Bone marrow (tissue), 2 donors: ENCODE measurements at regions not wholly inside any gene's neighbourhood (a gene's known extent, or its start where the extent isn't known, plus 50 kb on each side); places are given as distances from the start of the nearest gene placed in this dataset.

Experiments used
- DNase-seq, 2 donors: peaks; one replicate each; lab custom pipeline; 2025; lab: John Stamatoyannopoulos, UW

GRCh38 chr4:189029976-189030504 is 890.8 kb downstream of the TRIML1 start:
- no peak for DNase-seq

DNA sequence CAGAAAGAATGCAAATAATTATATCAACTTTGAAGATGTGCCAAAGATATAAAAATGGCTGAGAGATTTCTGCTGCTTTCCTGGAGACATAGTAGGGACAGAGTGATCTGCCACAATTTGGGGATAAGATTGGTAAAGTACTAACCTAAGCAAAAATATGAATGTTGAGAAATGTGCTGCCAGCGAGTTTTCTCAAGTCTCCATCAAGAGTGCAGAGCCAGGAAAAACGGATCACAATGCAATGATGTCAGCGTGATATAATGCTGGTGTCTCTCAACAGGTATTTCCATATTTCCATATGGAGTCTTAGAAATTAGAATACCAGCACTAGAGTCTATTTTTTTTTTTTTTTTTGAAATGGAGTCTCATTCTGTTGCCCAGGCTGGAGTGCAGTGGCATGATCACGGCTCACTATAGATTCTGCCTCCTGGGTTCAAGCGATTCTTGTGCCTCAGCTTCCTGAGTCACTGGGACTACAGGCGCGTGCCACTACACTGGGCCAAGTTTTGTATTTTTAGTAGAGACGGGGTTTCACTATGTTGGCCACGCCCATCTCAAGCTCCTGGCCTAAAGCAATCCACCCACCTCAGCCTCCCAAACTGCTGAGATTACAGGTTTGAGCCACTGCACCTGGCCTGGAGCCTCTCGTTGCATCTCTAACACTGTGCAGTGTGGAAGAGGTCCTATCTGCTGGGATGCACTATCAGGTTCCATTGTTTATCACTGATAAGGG is 893.5 kb downstream of the TRIML1 start:
- DNase-seq, result no peak

DNA sequence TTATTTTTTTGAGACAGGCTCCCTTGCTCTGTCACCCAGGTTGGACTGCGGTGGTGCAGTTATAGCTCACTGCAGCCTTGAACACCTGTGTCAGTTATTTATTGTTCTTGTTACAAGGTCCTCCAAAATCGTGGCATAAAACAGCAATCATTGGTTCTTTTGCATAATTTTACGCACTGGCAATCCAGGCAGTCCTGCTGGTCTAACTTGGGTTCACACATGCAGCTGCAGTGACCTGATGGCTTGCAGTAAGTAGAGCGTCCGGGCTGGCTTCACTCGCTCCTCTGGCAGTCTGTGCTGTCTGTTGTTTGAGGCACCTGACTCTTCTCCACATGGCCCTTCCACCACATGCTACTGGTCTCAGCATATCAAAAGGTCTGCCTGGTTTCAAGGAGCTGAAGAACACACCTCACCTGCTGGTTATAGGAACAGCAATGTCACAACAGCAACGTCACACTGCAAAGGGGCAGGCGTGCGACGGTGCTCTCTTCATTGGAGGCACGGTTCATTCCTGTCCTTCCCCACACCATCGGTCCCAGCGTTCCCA is 894.6 kb downstream of the TRIML1 start:
- no peak for DNase-seq

DNA sequence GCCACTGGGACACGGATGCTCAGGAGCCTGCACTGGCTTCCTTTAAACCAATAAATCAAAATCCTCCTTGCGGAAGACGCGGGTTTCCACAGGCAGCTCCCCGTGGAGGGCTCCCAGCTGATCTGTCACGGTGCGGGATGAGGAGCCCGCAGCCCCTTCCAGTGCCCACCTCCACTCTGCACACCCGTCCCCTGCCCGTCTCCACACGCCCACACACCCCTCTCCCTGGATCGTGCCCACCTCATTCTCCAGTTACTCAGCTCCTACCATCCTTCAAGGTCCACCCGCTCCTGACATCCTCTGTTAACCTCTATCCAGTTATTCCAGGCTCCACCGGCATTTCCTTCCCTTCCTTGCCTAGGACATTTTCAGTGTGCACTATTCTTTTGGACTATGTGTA is 895.9 kb downstream of the TRIML1 start:
- DNase-seq, result no peak

- DNase-seq, result no peak
Observed at GRCh38 chr4:189035654-189036053, 896.4 kb downstream of the TRIML1 start.

DNA sequence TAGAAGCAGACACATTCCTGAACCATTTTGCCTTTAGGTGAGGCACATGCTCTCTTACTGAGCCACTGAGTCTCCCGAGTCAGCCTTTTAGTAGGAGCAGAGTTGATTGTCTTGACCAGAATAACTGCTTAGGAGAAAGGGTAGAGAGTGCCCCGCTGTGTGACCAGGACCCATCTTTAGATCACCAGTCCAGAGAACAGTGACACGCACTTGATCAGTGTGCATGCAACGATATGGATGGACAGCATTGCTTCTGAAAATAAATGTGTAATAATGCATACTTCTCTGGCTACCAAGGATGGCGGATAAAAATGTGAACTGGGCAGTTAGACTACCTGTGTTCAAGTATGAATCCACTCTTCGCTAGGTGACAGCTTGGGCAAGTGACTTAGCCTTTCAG is 897.7 kb downstream of the TRIML1 start:
- DNase-seq, result no peak

DNA sequence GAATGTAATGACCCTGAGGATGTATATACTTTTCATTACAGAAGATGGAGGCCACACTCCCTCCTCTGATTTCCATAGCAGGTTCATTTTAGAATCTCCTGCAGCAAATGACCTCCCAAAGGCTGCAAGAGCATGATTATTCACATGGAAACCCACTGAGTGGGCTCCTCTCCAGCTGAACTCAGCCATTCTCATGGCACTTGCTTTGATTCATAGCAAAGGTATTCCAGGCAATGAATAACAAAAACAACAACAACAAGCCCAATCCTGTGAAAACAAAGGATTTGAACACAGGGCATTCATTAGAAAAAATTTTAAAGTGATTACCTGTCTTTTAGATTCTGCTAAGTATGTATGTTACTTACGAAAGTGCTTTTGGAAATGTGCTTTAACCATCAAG is 894.0 kb upstream of the FRG1 start:
- DNase-seq, result no peak

- DNase-seq, result no peak
Observed at GRCh38 chr4:189048119-189048518, 892.6 kb upstream of the FRG1 start.

- DNase-seq, result no peak
Observed at GRCh38 chr4:189049682-189050081, 891.0 kb upstream of the FRG1 start.

- no peak for DNase-seq
Observed at GRCh38 chr4:189050643-189051042, 890.0 kb upstream of the FRG1 start.

- no peak for DNase-seq
Observed at GRCh38 chr4:189053621-189054020, 887.1 kb upstream of the FRG1 start.

DNA sequence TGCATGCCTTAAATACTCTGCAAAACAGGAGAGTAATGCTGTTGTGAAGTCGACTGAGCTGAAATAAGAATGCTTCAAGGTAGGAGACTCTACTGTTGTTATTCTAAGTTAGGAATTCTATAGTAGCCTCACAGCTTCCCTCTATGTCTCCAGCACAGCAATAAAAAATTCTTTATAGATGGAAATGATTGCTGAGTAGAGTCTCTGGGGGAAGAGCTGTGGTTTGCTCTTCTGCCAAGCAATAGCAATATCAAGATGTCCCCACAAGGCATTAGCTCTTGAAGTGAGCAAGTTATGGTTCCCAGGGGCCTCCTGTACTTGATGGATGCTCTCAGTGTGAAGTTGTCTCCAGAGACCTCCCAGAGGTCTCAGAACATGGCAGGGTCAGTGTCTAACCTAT is 880.6 kb upstream of the FRG1 start:
- no peak for DNase-seq

DNA sequence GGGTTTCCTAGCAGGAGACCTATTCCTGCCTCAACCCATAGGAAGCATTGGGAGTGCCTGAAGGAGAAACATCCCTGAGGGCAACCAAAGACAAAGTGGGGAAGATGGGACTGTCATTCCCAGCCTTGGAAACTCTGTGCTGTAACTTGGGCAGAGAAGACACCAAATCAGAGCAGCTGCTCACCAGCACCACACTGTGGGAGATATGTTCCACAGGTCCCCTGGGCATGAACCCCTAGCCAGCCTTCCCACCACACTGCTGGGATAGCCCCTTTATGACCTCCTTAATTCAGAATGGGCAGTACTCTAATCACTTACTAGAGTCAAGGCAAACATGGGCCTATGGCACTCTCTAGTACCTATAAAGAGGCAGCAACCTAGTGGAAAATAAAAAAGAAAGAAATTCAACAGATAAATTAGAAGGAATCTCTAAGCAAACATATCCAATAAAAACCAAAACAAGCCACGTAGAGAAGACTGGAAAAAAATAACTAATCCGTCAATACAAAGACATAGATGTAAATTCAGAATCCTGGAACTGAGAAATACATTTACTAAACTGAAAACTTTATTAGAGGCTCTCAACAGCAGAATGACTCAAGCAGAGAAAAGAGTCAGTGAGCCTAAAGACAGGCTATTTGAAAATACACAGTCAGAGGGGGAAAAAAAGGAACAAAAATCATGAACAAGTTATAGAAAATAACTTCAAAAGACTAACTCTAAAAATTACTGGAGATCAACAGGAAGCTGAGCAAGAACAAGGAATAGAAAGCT is 878.4 kb upstream of the FRG1 start:
- DNase-seq, result no peak

- no peak for DNase-seq
Observed at GRCh38 chr4:189069772-189070171, 870.9 kb upstream of the FRG1 start.

GRCh38 chr4:189071241-189071640 is 869.4 kb upstream of the FRG1 start:
- no peak for DNase-seq

DNA sequence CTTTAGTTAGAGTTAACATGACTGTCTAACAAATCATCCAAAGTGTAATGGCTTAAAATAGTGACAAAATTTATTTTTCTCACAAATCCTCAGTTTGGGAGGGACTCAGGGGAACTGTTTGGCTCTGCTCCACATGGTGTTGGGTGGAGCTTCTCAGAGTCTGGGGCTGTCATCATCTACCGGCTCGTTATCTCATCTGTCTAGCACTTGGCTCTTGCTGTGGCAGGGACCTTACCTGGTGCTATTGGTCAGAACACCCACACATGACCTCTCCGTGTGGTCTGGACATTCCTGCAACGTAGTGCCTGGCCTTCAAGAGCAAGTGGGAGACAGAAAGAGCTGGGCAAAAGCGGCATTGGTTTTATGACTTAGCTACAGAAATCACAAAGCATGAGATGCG is 866.9 kb upstream of the FRG1 start:
- DNase-seq, result no peak

DNA sequence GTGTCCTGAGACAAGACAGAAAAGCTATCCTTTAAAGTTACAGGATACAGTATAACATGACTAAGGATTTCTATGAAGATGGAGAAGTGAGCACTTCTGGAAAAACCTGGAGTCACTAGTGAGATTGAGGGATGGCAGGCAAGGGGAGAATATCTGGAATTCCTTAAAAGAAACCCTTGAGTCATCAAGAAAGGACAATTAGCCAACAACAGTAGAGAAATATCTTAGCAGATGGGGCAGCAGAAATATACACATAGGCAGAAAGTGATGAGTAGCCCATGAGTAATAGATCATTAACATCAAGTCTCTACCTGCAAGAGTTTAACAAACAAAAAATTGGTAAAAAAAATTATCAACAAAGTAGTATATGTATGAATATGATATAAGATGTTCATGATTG is 858.8 kb upstream of the FRG1 start:
- no peak for DNase-seq

DNA sequence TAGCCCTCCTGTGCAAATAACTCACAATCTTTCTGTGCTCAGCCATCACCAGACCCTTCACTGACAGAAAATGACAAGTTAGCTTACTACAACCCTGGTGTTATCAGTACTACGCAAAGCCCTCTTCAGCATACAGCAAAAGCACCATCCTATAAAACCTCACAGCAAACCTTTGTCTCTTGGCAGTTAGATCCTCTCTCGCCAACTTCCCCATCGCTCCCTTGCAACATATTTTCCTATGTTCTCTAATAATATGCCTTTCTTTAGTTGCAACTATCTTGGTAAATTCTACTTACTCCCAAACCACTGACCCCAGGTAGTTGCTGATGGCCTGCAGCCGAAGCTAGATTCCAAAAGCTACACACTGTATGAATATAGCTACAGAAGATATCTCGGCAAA is 856.9 kb upstream of the FRG1 start:
- DNase-seq, result no peak

DNA sequence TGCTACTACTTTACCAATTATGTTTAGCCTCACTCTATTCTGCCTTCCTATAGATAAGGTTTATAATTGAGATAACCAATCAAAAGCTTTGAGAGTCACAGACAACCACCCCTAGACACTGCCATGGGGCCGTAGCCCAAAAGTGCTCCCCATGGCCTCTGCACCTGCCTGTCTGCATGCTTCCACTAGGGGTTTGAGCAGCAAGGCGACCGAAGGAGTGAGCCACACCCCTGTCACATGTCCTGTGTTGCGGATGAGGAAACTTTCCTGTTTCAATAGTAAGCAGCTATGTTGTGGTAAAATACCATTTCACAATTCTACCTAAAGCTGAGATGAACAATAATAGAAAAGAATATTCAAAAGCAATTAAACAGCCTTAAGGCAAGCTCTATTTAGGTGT is 856.0 kb upstream of the FRG1 start:
- no peak for DNase-seq

- DNase-seq, result no peak
Observed at GRCh38 chr4:189087971-189088370, 852.7 kb upstream of the FRG1 start.

DNA sequence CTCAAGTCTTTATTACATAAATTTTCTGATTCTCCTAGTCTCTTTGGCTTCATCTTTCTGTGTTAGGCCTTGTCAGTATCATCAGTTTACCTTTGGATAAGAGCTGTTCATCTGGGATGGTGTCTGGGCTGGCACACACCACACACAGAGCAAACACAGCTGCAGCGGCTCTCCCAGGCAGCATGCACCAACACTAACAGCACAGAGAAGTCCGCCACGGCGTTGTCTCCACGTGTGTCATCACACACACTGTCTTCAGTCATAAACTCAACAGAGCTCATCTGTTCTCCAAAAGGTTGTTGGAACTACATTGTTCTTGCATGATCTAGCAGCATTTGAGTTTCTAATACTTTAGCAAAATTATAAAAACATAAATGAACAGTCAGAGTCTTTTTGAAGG is 851.9 kb upstream of the FRG1 start:
- no peak for DNase-seq

DNA sequence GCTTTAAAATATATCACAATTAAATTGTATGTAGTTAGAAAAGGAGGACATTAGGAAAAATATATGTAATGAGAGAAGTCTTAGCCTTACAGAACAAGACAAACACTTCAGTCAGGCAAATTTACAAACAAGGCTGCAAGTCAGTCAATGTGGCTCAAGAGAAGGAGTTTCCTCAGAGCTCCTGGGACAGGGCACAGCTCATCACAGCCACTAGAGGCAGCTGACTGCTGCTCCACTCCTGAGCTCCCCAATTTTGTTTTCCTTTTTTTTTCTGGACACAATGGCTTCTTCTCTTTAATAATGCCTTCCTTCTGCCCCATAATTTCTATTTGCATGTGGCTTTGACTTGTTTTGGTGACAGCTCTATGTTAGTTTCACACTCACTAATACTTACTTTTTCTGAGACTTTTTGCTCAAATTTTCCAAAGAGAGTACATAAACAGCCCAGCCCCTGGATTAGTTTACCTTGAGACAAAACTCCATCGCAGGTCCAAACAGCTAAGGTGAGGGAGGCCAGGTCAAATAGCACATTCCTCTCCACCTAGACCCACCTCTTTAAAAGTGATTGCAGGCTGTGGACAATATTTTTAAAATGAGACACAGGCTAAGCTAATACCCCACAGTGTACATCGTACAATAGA is 850.4 kb upstream of the FRG1 start:
- DNase-seq, result no peak

- DNase-seq, result no peak
Observed at GRCh38 chr4:189092581-189092980, 848.1 kb upstream of the FRG1 start.
